IgD-negative memory B cell (primary cell): ENCODE measurements at regions not wholly inside any gene's neighbourhood (a gene's known extent, or its start where the extent isn't known, plus 50 kb on each side); places are given as distances from the start of the nearest gene placed in this dataset.

ENCODE experiments used
- H3K27ac Mint-ChIP-seq, 3 donors: one replicate each; pipeline ENCODE4 v1.8.0; 2020 to 2022; ENCODE audit warnings: mild to moderate bottlenecking in 3 of 3, mixed read lengths in 3 of 3, moderate library complexity in 1 of 3
- H3K27me3 Mint-ChIP-seq: one replicate; pipeline ENCODE4 v1.8.0; 2021; ENCODE audit warnings: mixed read lengths
- H3K36me3 Mint-ChIP-seq: one replicate; pipeline ENCODE4 v1.8.0; 2020; ENCODE audit warnings: mild to moderate bottlenecking, mixed read lengths
- H3K4me1 Mint-ChIP-seq, 3 donors: one replicate each; pipeline ENCODE4 v1.8.0; 2020 to 2022; ENCODE audit warnings: mixed read lengths in 3 of 3, mild to moderate bottlenecking in 1 of 3
- H3K4me3 Mint-ChIP-seq, 4 donors: one replicate each; pipeline ENCODE4 v1.8.0; 2020 to 2022; ENCODE audit warnings: mild to moderate bottlenecking in 4 of 4, mixed read lengths in 4 of 4, moderate library complexity in 3 of 4
- H3K9me3 Mint-ChIP-seq, 3 donors: one replicate each; pipeline ENCODE4 v1.8.0; 2020 to 2021; ENCODE audit warnings: mixed read lengths in 3 of 3, mild to moderate bottlenecking in 1 of 3

DNA sequence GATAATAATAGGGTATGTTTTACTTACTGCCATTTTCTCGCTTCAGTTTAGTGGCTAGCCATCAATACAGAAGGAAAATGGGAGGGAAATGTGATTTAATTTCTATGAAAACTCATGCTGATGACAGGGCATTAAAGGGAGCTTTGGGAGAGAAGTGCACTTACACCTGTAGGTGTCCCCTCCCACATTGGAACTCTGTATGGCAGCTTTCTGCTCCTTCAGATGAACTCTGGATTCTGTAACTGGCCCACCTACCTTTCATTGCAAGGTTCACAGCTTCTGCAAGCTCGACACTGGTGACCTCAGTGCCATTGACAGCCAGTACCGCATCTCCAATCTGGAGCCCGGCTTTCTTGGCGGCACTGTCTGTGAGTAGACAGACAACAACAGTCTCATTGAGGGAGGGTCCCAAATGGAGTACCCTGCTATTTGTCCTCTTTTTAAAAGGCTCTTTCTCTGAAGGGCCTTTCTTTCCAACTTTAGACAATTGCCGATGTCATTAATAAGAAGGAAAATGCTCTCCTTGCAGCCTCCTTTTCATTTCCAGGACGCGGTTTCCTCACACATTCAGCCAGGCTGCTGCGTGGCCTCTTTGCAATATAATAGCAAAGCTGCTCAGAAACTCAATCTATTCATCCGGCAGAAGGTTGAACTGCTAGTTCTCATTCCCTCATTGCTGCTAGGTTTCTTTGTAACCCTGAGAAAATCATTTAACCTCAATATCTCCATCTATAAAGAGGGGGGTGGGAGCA, 63.6 kb downstream of the NUDT12 start:
- Mint-ChIP-seq H3K4me3 (no peak overlapping the region), H3K27me3 (no peaks in the 10 kb centered on the region), H3K36me3 (no peaks in the 10 kb centered on the region), H3K27ac (no peak overlapping the region), H3K9me3 (peaks cover 0 to 3% (median 2%) of the 10 kb centered on the region in 3 donors), H3K4me1 (no peaks in the 10 kb centered on the region)

DNA sequence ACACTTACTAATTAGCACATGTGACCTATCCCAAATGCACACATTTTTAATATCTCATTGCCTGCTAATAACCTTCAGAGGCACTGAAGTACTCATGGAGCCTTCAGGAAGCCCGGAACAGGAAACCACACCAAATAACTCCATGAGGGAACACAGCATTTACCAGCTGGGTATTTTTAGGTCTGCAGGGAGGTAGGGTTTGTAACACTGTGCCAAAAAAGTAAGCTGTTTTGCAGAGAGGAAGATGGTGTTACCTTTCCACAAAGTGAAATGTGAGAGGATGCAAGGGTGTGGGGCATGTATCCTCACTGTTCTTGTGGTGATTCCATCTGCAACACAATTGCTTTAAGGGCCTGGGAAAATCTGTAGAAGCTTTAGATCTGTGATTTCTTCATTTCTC, 64.4 kb downstream of the NUDT12 start:
- Mint-ChIP-seq H3K9me3 (peaks cover 0 to 2% (median 0%) of the 10 kb centered on the region in 3 donors), H3K27me3 (no peaks in the 10 kb centered on the region), H3K4me3 (no peak overlapping the region), H3K36me3 (no peaks in the 10 kb centered on the region), H3K27ac (no peak overlapping the region), H3K4me1 (no peaks in the 10 kb centered on the region)

DNA sequence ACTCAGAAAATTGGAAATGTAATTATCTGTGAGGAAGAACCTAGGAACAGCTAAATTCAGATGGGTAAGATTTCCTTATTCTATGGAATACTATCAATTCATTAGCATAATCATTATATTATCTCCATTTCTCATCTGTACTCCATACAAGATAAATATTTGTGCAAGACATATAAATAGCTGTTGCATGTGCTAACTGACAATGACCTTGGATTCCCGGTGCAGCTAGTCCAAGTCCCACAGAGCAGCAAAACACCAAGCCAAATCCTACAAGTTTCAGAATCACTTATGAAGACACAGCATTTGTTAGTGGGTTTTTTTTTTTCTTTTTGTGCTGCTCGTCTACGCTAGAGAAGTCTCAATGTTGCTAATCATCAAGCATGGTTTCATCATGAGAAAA, 64.8 kb downstream of the NUDT12 start:
- Mint-ChIP-seq H3K4me3 (no peak overlapping the region), H3K27me3 (no peaks in the 10 kb centered on the region), H3K27ac (no peak overlapping the region), H3K4me1 (no peaks in the 10 kb centered on the region), H3K9me3 (peaks cover 0 to 2% (median 0%) of the 10 kb centered on the region in 3 donors), H3K36me3 (no peaks in the 10 kb centered on the region)

DNA sequence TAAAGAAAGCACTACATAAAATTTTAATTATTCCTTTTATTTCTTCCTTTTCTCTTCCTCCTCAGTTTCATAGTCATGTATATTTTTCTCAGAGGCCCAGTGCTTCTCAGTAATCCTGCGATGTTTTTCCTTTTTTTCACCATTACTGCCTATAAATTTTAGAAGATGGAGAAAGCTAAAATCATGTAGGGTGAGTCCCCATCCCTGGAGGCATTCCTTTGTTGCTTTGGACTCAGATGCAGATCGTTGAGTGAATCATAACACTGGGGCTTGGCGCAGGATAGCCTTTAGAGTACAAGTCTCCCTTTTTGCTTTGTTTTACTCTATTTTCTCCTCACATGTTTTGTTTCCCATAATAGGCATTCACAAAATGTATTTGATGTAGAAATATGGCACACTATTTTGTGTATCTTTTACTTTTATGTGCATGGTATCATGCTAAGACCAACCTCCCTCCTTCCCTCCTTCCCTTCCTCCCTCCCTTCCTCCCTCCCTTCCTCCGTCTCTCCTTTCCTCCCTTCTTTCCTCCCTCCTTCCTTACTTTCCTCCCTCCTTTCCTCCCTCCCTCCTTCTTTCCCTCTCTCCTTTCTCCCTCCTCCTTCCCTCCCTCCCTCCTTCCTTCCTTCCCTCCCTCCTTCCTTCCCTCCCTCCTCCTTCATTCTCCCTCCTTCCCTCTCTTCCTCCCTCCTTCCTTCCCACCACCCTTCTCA, 72.4 kb downstream of the NUDT12 start:
- Mint-ChIP-seq H3K36me3 (no peaks in the 10 kb centered on the region), H3K4me3 (no peak overlapping the region), H3K27me3 (no peaks in the 10 kb centered on the region), H3K4me1 (peaks cover 0 to 2% (median 0%) of the 10 kb centered on the region in 3 donors), H3K9me3 (peaks cover 0 to 2% (median 0%) of the 10 kb centered on the region in 3 donors), H3K27ac (no peak overlapping the region)

DNA sequence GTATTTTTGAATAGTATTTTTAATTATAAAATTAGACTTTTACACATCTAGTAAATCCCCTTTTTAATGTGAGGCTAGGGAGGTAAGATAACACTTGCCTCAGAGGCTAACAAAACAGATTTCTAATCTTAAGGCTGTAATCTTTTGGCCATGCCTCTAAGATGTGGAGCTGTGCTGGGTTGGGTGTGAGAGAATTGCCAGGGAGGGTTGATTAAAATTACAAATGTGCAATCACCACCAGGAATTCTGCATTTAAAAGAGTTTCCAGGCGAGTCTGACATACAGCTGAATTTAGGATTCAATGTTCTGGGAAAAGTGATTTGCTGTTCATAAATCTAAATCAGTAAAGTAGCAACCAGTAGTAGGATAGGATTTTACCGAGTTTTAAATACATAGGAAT, 73.3 kb downstream of the NUDT12 start:
- Mint-ChIP-seq H3K4me3 (no peak overlapping the region), H3K27me3 (no peaks in the 10 kb centered on the region), H3K9me3 (peaks cover 0 to 1% (median 0%) of the 10 kb centered on the region in 3 donors), H3K4me1 (peaks cover 0 to 2% (median 0%) of the 10 kb centered on the region in 3 donors), H3K36me3 (no peaks in the 10 kb centered on the region), H3K27ac (no peak overlapping the region)

DNA sequence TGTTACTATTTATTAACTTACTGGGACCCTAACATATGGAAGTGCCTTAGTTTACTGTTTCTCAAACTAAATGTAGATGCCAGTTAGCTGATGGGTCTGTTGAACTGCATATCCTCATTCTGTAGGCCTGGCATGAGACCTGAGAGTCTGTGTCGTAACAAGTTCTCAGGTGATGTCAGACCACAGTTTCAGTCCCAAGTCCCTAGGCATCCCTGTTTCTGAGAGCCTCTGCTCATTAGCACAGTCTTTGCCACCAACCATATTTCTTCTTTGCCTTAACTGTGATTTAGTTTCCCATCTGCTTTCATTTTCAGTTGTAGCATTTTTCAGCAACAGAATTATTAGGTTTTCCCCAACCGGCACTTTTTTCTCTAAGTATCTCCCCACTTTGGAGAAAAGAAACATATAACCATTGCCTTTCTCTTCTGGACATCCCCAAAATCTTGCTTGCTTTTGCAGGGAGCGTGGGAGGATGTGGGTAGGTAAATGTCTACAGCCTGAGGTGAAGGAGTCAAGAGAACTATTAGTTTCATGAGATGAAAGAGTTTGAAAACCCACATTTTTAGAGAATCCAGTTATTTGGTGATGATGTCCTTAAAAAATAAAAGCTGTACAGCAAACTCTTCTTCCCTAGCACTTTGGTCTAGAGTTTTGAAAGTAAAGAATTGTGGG, 74.6 kb downstream of the NUDT12 start:
- Mint-ChIP-seq H3K27me3 (no peaks in the 10 kb centered on the region), H3K9me3 (no peaks in the 10 kb centered on the region), H3K4me1 (peaks cover 0 to 2% (median 0%) of the 10 kb centered on the region in 3 donors), H3K36me3 (no peaks in the 10 kb centered on the region), H3K27ac (no peak overlapping the region), H3K4me3 (no peak overlapping the region)

DNA sequence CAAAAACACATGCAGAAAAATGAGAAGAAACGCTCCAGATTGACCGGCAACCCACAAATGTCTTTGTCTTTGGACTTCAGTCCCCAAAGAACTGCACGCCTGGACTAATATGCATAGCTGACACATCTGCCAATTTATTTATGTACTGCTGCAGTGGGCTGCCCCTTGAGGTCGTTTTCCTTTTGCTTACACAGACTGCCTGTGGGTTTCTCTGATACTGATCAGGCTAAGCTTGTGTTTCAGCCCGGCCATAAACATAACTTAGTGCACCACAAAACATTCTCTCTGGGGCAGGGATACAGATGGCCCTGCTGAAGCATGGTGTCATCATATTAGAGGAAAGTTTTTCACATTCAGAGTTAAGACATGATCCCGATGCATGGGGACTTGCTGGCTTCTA, 75.4 kb downstream of the NUDT12 start:
- Mint-ChIP-seq H3K4me1 (peaks cover 0 to 2% (median 0%) of the 10 kb centered on the region in 3 donors), H3K9me3 (no peaks in the 10 kb centered on the region), H3K27ac (no peak overlapping the region), H3K36me3 (no peaks in the 10 kb centered on the region), H3K4me3 (no peak overlapping the region), H3K27me3 (no peaks in the 10 kb centered on the region)

DNA sequence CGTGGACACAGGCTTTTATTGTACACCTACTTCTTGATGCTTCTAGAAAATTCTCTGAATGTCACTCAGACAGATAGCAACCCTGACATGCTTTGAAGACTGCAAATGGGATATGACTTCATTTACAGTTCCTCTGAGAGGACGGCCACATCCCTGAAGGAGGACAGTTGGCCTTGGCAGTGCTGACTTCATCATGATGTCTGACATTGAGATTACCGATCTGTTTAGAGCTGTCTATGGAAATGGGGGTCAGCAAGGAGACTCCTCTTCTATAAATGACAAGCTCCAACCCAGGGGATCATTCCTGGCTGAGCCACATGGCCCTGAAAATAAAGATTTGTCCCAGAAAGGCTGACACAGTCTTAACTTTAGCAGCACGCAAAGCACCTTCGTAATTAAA, 75.8 kb downstream of the NUDT12 start:
- peaks cover 0 to 2% (median 0%) of the 10 kb centered on the region in 3 donors for H3K4me1 Mint-ChIP-seq
- H3K36me3 Mint-ChIP-seq = no peaks in the 10 kb centered on the region
- H3K27ac Mint-ChIP-seq = no peak overlapping the region
- no peak overlapping the region for H3K4me3 Mint-ChIP-seq
- no peaks in the 10 kb centered on the region for H3K9me3 Mint-ChIP-seq
- no peaks in the 10 kb centered on the region for H3K27me3 Mint-ChIP-seq

DNA sequence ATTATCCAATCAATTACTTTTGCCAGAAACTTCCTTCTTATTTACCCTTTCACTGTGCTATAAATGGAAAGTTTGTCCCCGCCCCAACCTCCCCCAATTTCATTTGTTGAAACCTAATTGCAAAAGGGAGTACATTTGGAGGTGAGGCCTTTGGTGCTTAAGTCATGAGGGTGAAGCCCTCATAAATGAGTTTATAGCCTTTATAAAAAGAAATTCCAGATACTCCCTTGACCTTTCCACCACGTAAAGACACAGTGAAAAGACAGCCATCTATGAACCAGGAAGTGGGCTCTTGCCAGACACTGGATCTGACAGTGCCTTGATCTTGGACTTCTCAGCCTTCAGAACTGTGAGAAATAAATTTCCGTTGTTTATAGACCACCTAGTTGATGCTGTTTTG, 82.3 kb downstream of the NUDT12 start:
- H3K27ac Mint-ChIP-seq = no peak overlapping the region
- H3K36me3 Mint-ChIP-seq = no peaks in the 10 kb centered on the region
- H3K27me3 Mint-ChIP-seq = peaks cover 2% of the 10 kb centered on the region
- H3K4me1 Mint-ChIP-seq = no peaks in the 10 kb centered on the region
- H3K9me3 Mint-ChIP-seq = no peaks in the 10 kb centered on the region
- no peak overlapping the region for H3K4me3 Mint-ChIP-seq

DNA sequence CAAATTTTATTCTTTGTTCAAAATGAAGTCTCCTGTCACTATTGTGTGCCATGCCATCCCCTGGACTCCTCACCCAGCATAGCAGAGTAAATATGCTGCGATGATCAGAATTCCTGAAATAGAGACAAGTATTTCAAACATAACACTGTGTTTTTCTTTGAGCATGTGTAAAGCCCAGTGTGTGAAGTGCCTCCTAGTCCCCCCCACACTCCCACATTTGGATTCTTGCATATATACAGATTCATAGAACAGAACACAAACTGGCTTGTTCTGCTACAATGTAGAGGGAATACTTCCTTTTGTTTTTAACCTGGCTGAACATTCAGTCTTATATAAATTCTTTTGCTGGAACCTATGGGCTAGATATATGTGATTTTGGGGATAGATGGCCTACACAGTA, 84.9 kb downstream of the NUDT12 start:
- no peak overlapping the region for H3K4me3 Mint-ChIP-seq
- no peak overlapping the region for H3K27ac Mint-ChIP-seq
- H3K36me3 Mint-ChIP-seq = no peaks in the 10 kb centered on the region
- H3K9me3 Mint-ChIP-seq = no peaks in the 10 kb centered on the region
- H3K4me1 Mint-ChIP-seq = no peaks in the 10 kb centered on the region
- H3K27me3 Mint-ChIP-seq = peaks cover 2% of the 10 kb centered on the region

DNA sequence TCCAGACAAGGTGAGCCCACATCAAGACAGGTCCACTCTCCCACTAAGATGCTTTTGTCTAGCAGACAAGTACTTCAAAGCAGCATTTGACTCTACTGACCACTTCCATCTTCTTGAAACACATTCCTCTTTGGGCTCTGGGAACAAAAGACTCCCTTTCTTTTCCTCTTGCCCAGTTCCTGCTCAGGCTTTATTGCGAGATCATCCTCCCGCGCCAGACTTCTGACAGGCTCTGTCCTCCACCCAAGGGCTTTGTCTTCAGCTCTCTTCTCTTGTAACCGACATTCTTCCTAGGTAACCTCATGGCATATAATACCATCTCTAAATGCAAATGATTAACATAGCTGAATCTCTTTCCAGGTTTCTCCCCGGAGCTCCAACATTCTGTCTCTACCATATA, 85.8 kb downstream of the NUDT12 start:
- no peak overlapping the region for H3K4me3 Mint-ChIP-seq
- H3K27ac Mint-ChIP-seq = no peak overlapping the region
- H3K27me3 Mint-ChIP-seq = peaks cover 2% of the 10 kb centered on the region
- H3K36me3 Mint-ChIP-seq = no peaks in the 10 kb centered on the region
- H3K4me1 Mint-ChIP-seq = no peaks in the 10 kb centered on the region
- no peaks in the 10 kb centered on the region for H3K9me3 Mint-ChIP-seq

DNA sequence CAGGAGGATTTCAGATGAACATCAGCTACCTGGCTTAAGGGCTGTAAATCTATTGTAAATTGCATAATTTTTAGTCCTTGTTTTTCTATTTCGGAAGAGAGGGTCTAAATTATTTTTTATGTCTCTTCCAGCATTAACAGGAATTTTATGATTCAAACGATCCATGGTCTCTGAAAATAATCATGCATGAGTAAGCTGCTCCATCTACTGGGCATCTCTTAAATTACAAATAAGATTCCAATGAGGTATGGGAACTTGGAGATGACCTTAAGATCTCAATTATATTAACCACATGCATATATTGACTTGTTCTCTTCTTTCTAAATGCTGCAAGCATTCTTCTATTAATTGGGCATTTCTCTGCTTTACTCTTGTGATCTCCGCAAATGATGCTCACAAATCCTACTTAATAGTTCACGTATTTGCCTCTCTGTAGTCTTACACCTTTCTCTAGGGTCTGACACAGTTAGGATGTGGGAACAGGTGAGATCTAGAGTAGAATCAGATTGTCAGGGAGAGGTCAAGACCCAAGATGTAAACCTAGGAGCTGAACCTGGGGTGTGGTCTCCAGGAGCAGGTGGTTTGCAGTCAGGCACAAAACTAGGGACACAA, 86.9 kb downstream of the NUDT12 start:
- H3K4me3 Mint-ChIP-seq = no peak overlapping the region
- H3K27me3 Mint-ChIP-seq = no peaks in the 10 kb centered on the region
- no peaks in the 10 kb centered on the region for H3K4me1 Mint-ChIP-seq
- no peak overlapping the region for H3K27ac Mint-ChIP-seq
- H3K36me3 Mint-ChIP-seq = no peaks in the 10 kb centered on the region
- H3K9me3 Mint-ChIP-seq = no peaks in the 10 kb centered on the region

DNA sequence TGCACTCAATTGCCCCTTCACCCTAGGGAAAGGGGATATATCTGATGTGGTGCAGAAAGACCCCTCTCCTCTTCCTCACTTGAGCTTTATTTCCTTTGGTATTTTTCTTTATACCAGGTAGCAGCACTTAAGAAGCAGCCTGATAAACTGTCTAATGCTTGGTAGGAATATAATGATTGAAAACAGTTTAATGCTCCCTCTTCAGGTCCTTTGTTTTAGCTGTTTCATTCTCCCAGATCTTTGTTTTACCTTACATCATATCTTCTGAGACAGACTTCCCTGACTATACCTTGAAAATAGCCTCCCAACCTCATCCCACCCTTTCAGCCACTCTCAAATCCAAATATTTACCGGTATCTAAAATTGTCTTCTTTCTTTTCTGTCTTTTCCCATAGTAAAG, 87.9 kb downstream of the NUDT12 start:
- Mint-ChIP-seq H3K4me1 (no peaks in the 10 kb centered on the region), H3K4me3 (no peak overlapping the region), H3K27ac (no peak overlapping the region), H3K36me3 (no peaks in the 10 kb centered on the region), H3K27me3 (no peaks in the 10 kb centered on the region), H3K9me3 (no peaks in the 10 kb centered on the region)

DNA sequence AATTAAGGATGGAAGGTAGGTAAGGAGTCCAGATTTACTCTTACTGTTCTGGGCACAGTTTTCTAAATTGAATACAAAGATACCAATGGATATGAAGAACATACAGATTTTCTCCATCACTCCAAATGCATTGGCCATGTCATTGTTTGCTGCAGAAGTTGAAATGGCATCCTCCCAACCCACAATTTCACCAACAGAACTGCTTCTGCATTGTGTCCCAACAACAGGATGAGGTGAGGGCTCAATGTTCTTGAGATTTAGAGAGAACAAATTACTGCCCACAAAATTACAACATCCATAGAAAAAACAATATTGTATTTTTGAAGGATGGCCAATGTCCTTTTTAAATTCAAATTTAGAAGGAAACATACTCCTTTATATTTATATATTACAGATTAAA, 88.9 kb downstream of the NUDT12 start:
- Mint-ChIP-seq H3K36me3 (no peaks in the 10 kb centered on the region), H3K9me3 (no peaks in the 10 kb centered on the region), H3K4me3 (no peak overlapping the region), H3K27me3 (no peaks in the 10 kb centered on the region), H3K27ac (no peak overlapping the region), H3K4me1 (no peaks in the 10 kb centered on the region)

DNA sequence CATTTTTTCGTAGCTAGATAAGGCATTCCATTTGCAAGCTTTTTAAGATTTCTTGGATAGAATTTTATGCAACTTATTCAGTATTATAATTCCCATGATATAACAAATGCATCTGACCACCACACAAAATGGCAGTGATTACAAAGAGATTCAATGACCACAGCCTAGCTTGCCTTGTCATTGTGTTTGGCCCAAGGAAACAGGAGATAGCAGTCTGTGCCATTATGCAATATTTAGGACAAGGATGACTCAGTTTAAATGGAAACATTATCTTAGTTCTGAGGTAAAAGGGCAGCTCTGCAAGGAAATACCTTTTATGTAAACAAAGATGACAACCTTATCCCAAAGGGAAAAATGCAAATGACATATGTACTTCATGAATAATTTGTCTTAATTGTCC, 89.8 kb downstream of the NUDT12 start:
- H3K27ac Mint-ChIP-seq = no peak overlapping the region
- H3K9me3 Mint-ChIP-seq = no peaks in the 10 kb centered on the region
- H3K36me3 Mint-ChIP-seq = no peaks in the 10 kb centered on the region
- no peaks in the 10 kb centered on the region for H3K4me1 Mint-ChIP-seq
- no peak overlapping the region for H3K4me3 Mint-ChIP-seq
- H3K27me3 Mint-ChIP-seq = no peaks in the 10 kb centered on the region
